ENCODE measurements at regions not wholly inside any gene's neighbourhood (a gene's known extent, or its start where the extent isn't known, plus 50 kb on each side); places are given as distances from the start of the nearest gene placed in this dataset.

GRCh38 chr13:59479629-59480028 is 684.1 kb downstream of the DIAPH3 start:
- DNase-seq (ENCODE audit: low read depth, low spot score) = no peak
- no peaks in the 10 kb centered on the region for H3K9me3 ChIP-seq (replicated peaks; ENCODE audit: control insufficient read depth, insufficient read depth, low read length)
- RAD21 ChIA-PET (ENCODE audit: unreplicated experiment) = no interaction called here
- H3K4me2 ChIP-seq (ENCODE audit: control insufficient read depth, insufficient read depth) = no peak overlapping the region
- H2AFZ ChIP-seq (ENCODE audit: control insufficient read depth, low read depth, low read length) = no peak overlapping the region
- no peak overlapping the region for H3K27ac ChIP-seq (ENCODE audit: control insufficient read depth, insufficient read depth)
- no TSS peak for BruUV-seq (replicated peaks)
- WGBS (ENCODE audit: insufficient coverage, insufficient replicate concordance, low lambda C conversion rate, missing lambda C conversion rate) = 12% methylated on average over 3 of the region's 3 CpGs
- intact Hi-C loops (cut with micrococcal nuclease; ENCODE audit: unreplicated experiment) (loop anchor here (5.0 to 10.0 kb wide), 4 partner anchors 295 to 953 kb away; no protein-coding TSS in a partner anchor), in situ Hi-C loops (cut with MboI) (no loop called here)
- H4K20me1 ChIP-seq (ENCODE audit: control insufficient read depth, insufficient read depth) = no peaks in the 10 kb centered on the region
- no peaks in the 10 kb centered on the region for H3K36me3 ChIP-seq (ENCODE audit: control insufficient read depth in 2 of 2, insufficient read depth in 2 of 2, low read length in 1 of 2)
- no peaks in the 10 kb centered on the region for H3K27me3 ChIP-seq (replicated peaks in 1 of 2; ENCODE audit: control insufficient read depth in 2 of 2, insufficient read depth in 2 of 2, low read length in 1 of 2)
- H3K4me1 ChIP-seq (ENCODE audit: control insufficient read depth, insufficient read depth, low read length) = no peaks in the 10 kb centered on the region
- no peaks in the 10 kb centered on the region for H3K79me2 ChIP-seq (ENCODE audit: control insufficient read depth, insufficient read depth, low read length)
- SMC1A ChIA-PET (ENCODE audit: uncharacterized antibody, unreplicated experiment) = no interaction called here
- no peak overlapping the region for H3K9ac ChIP-seq (ENCODE audit: control insufficient read depth, insufficient read depth, low read length)
- no peak for TF ChIP-seq ZBED1 (IDR thresholded peaks at IDR 0.05; ENCODE audit: borderline replicate concordance)
- no peak for TF ChIP-seq SRF (IDR thresholded peaks at IDR 0.05; ENCODE audit: low read depth in 2 of 2, low read length in 2 of 2)
- TF ChIP-seq CBX3 (IDR thresholded peaks at IDR 0.05; ENCODE audit: borderline replicate concordance, low read depth) = no peak
- TF ChIP-seq REST (IDR thresholded peaks at IDR 0.05; ENCODE audit: low read depth, low read length) = no peak
- TF ChIP-seq RCOR1 (conservative IDR thresholded peaks at IDR 0.05; ENCODE audit: low read depth, low read length) = no peak
- TF ChIP-seq CBX5 (IDR thresholded peaks at IDR 0.05; ENCODE audit: low read depth) = no peak
- TF ChIP-seq SREBF2 (IDR thresholded peaks at IDR 0.05; ENCODE audit: low read length) = no peak
- FAIRE-seq = no peak
- POLR2A ChIA-PET = no interaction called here
- no peak overlapping the region for H3K4me3 ChIP-seq
- no peak for ATAC-seq
- CTCF ChIA-PET = no interaction called here
